Skeletal muscle satellite cell (primary cell): ENCODE measurements at regions not wholly inside any gene's neighbourhood (a gene's known extent, or its start where the extent isn't known, plus 50 kb on each side); places are given as distances from the start of the nearest gene placed in this dataset.

Source experiments
- H3K27me3 ChIP-seq: 2 replicates; pipeline ENCODE4 v1.7.0; 2013; ENCODE audit warnings: low read length; ENCODE audit not compliant: control insufficient read depth, insufficient read depth
- H3K36me3 ChIP-seq: 2 replicates; pipeline ENCODE4 v1.7.0; 2013; ENCODE audit warnings: mild to moderate bottlenecking, control low read depth, low read length; ENCODE audit not compliant: insufficient read depth
- H3K4me1 ChIP-seq: 2 replicates; pipeline ENCODE4 v1.7.0; 2013; ENCODE audit warnings: low read length; ENCODE audit not compliant: control insufficient read depth, insufficient read depth
- H3K4me2 ChIP-seq: 2 replicates; pipeline ENCODE4 v1.7.0; 2013; ENCODE audit warnings: mild to moderate bottlenecking, low read length
- H3K4me3 ChIP-seq: 2 replicates; pipeline ENCODE4 v1.7.0; 2013; ENCODE audit warnings: low read length
- H3K9ac ChIP-seq: 2 replicates; pipeline ENCODE4 v1.7.0; 2013; ENCODE audit warnings: mild to moderate bottlenecking, low read depth, low read length, moderate library complexity
- H3K9me3 ChIP-seq: replicated peaks from 2 replicates; pipeline ENCODE4 v1.7.0; 2013; ENCODE audit warnings: mild to moderate bottlenecking, control low read depth, low read length

DNA sequence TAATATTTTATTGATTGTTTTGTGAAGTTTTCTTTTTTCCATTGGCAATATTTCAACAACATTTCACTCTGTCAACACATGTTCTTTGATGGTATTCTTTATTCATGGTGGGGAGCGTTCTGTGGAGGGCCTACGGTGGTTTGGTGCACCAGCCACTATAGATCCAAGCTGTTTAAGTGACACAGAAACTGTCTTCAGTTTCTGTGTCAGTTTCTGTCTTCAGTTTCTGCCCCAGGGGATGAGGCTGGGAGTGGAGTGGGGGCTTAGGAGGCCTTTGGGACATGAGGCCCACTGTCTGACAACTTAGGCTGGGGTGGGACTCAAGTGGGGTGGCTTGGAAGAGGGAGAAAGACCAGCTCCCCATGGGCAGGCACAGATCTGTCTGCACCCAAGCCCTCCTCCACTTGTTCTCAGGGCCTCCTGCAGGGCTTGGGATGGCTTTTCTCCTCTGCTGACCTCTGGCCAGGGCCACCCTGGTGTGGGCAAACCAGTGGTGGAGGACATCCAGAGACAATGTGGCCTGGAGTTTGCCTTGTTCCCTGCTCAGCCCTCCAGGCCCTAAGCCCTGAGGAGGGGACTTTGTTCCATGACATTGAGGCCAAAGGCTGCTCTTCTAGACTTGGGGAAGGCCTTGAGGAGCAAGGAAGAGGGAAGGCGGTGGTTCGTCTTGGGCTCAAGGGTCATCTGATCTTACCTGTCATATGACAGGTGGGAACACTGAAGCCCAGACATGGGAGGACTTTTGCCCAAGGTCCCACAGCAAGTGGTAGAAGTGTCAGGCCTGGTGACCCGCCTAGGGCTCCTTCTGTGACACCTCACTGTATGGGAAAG, 60.3 kb upstream of the SMAD6 start:
- Histone ChIP-seq H3K4me2 (no peak overlapping the region), H3K27me3 (no peaks in the 10 kb centered on the region), H3K9ac (no peak overlapping the region), H3K4me1 (peaks cover 35% of the 10 kb centered on the region), H3K4me3 (no peak overlapping the region), H3K9me3 (no peaks in the 10 kb centered on the region), H3K36me3 (no peaks in the 10 kb centered on the region)

DNA sequence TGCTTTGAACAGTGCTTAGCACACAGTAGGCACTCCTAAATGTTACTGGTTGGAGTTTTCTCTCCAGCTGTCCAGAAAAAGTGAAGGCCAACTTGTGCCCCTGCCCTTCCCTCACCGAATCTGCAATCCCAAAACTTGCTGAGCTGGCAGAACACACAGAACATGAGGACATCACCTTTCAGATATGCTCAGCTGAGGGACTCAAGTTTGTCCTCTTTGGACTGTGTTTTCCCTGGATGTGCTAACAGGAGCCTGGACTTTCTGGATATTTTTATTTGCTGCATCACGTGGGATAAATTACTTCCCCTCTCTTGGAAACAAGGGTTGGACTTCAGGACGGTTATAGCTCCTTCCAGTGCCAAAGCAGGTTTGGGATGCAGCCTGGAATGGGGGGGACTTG, 59.5 kb upstream of the SMAD6 start:
- no peak overlapping the region for H3K9ac ChIP-seq
- H3K36me3 ChIP-seq: no peaks in the 10 kb centered on the region
- H3K4me3 ChIP-seq: no peak overlapping the region
- H3K9me3 ChIP-seq: no peaks in the 10 kb centered on the region
- H3K27me3 ChIP-seq: no peaks in the 10 kb centered on the region
- H3K4me2 ChIP-seq: no peak overlapping the region
- H3K4me1 ChIP-seq: peaks cover 43% of the 10 kb centered on the region

DNA sequence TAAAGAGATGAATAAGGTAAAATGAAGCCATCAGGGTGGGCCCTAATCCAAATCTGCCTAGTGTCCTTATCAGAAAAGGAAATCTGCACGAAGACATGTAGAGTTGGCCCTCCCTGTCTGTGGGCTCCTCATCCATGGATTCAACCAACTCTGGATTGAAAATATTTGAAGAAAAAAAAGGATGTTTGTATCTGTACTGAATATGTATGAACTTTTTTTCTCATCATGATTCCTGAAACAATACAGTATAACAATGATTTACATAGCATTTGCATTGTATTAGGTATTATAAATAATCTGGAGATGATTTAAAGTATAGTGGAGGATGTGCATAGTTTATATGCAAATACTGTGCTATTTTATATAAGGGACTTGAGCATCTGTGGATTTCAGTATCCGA, 59.0 kb upstream of the SMAD6 start:
- H3K4me1 ChIP-seq: peaks cover 45% of the 10 kb centered on the region
- no peak overlapping the region for H3K9ac ChIP-seq
- H3K27me3 ChIP-seq: no peaks in the 10 kb centered on the region
- H3K4me2 ChIP-seq: no peak overlapping the region
- H3K9me3 ChIP-seq: no peaks in the 10 kb centered on the region
- no peak overlapping the region for H3K4me3 ChIP-seq
- H3K36me3 ChIP-seq: no peaks in the 10 kb centered on the region

DNA sequence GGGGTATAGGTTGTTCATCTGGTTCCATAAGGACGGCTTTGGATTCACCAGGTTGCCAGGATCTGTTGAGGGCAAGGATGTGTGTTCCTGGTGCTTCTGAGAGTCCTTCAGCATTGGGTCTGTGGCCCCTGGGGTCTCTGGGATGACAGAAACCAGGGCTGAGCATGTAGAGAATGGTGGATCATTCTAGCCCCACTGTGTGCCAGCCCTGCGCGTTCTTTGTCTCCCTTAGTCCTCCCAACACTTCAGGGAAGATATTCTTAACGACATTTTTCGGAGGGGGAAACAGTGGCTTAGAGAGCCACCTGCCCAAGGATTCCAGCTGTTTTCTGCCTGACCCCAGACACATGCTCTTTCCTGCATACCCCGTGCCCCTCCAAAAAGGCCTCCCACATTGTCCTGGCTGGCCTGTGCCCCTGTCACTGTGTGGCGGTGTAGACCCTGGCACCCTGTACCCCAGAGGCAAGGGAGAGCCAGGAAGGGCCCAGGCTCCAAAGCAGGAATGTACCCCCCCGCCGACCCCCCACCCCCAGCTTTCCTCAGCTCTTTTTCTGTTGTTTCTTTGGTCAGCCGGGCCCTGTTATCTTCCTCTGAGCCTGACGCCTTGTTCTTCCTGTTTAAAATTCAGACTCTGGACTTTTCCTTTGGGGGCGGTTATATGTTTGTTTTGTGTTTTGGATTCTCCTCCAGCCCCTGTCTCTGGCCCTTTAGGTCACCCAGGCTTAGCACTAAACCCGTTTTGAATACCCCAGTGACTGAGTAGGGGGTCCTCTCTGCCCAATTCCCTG, 57.8 kb upstream of the SMAD6 start:
- Histone ChIP-seq H3K9ac (no peak overlapping the region), H3K36me3 (no peaks in the 10 kb centered on the region)

DNA sequence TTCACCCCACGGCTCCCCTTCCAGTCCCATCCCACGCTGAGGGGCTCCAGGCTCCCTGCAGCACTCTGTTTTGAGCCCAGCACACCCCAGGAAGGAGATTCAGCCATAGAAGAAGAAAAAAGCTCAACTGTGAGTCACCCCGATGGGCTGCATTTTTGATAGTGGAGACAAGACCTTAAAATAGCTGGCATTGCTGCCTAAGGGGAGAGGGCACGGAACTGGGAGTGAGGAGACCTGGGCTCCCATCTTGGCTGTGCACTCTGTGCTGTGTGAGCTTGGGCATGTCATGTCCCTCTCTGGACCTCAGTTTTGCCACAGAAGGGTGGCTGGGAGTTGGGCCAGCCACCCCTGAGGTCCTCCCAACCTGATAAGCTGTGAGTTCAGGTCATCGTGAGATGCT, 57.2 kb upstream of the SMAD6 start:
- Histone ChIP-seq H3K9ac (no peak overlapping the region), H3K4me1 (peaks cover 35% of the 10 kb centered on the region), H3K27me3 (no peaks in the 10 kb centered on the region), H3K4me2 (no peak overlapping the region), H3K9me3 (no peaks in the 10 kb centered on the region), H3K4me3 (no peak overlapping the region), H3K36me3 (no peaks in the 10 kb centered on the region)

More for the DNA sequence above, 57.8 kb upstream of the SMAD6 start:
- peaks cover 41% of the 10 kb centered on the region for H3K4me1 ChIP-seq
- H3K4me3 ChIP-seq: no peak overlapping the region
- no peak overlapping the region for H3K4me2 ChIP-seq
- H3K9me3 ChIP-seq: no peaks in the 10 kb centered on the region
- H3K27me3 ChIP-seq: no peaks in the 10 kb centered on the region

DNA sequence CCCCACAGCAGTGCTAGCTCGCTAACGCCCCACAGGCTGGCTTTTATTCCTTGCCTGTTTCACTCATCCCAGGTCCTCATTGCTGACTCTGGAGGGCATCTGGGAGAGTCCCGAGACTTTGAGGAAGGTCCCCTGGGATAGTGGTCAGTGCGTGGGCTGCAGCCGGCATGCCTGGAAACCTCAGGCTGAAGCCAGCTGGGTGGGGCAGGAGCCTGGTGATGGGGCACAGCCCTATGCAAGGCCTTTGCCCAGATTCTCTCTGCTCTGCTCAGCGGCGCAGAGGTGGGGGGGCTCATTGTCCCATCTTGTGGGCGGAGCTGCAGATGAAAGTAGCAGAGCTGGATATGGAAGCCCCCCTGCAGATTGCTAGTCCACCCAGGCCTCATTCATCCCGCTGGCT, 55.7 kb upstream of the SMAD6 start:
- Histone ChIP-seq H3K36me3 (no peaks in the 10 kb centered on the region), H3K9me3 (no peaks in the 10 kb centered on the region), H3K4me3 (no peak overlapping the region), H3K9ac (no peak overlapping the region), H3K27me3 (no peaks in the 10 kb centered on the region), H3K4me2 (peak overlapping the region; percentile 54), H3K4me1 (peaks cover 38% of the 10 kb centered on the region)

DNA sequence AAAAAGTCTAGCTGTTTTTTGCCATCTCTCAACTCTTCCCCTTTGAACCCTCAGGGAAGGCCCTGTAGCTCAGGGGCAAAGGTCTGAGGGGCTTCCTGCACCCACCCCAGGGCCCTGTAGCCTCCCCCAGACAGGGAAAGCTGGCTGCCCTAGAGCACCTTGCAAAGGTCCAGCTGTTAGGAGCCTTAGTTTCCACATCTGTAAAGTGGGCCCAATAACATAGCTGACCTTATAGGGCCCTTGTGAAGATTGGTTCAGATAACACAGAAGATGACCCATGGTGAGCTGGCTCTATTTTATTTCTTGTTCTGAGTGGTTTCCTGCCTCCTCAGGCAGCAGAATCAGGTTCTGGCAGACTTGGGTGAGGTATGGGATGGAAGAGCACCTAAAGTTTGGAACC, 55.2 kb upstream of the SMAD6 start:
- H3K27me3 ChIP-seq: no peaks in the 10 kb centered on the region
- peaks cover 38% of the 10 kb centered on the region for H3K4me1 ChIP-seq
- H3K36me3 ChIP-seq: no peaks in the 10 kb centered on the region
- peak overlapping the region; percentile 54 for H3K4me2 ChIP-seq
- H3K9me3 ChIP-seq: no peaks in the 10 kb centered on the region
- H3K9ac ChIP-seq: no peak overlapping the region
- no peak overlapping the region for H3K4me3 ChIP-seq

DNA sequence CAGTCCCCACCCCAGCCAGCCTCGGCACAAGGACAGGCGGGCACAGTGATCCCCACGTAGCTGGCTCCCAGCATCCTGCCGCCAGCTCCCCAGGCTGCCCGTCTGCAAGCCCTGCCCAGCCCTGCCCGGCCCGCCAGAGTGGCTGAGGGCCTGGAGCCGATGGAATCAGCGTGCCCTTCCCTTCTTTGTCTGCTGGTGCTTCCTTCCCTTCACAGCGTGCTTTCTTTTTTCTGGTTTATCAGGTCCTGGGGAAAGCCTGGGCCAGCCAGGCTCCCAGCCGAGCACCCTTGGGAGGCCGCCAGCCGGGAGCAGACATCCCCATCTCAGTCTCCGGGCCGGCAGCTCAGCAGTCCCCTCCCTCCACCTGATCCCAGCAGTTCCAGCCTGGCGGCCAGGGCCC, 54.7 kb upstream of the SMAD6 start:
- no peak overlapping the region for H3K4me3 ChIP-seq

DNA sequence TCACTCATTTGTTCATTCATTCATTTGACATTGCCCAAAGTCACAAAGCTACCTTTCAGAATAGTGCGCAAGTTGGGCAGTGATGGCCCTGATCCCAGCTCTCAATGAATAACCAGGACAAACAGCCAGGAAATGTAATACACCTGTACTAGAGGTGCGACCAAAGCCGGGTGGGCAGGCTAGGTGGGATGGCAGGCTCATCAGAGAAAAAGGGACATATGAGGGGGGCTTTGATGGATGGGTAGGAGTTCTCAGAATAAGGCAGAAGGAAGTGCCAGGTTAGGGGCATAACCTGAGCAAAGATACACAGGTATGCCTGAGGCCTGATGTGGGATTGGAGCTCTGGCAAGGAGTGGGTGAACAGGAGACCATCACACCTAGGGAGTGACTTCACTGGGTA, 53.4 kb upstream of the SMAD6 start:
- H3K9me3 ChIP-seq: no peaks in the 10 kb centered on the region
- H3K36me3 ChIP-seq: no peaks in the 10 kb centered on the region
- no peak overlapping the region for H3K9ac ChIP-seq
- H3K4me1 ChIP-seq: peaks cover 38% of the 10 kb centered on the region
- H3K4me2 ChIP-seq: no peak overlapping the region
- H3K27me3 ChIP-seq: no peaks in the 10 kb centered on the region
- no peak overlapping the region for H3K4me3 ChIP-seq

More for the DNA sequence above, 54.7 kb upstream of the SMAD6 start:
- no peaks in the 10 kb centered on the region for H3K9me3 ChIP-seq
- H3K9ac ChIP-seq: no peak overlapping the region
- peak overlapping the region; percentile 33 for H3K4me2 ChIP-seq
- H3K4me1 ChIP-seq: peaks cover 38% of the 10 kb centered on the region
- H3K27me3 ChIP-seq: no peaks in the 10 kb centered on the region
- no peaks in the 10 kb centered on the region for H3K36me3 ChIP-seq

DNA sequence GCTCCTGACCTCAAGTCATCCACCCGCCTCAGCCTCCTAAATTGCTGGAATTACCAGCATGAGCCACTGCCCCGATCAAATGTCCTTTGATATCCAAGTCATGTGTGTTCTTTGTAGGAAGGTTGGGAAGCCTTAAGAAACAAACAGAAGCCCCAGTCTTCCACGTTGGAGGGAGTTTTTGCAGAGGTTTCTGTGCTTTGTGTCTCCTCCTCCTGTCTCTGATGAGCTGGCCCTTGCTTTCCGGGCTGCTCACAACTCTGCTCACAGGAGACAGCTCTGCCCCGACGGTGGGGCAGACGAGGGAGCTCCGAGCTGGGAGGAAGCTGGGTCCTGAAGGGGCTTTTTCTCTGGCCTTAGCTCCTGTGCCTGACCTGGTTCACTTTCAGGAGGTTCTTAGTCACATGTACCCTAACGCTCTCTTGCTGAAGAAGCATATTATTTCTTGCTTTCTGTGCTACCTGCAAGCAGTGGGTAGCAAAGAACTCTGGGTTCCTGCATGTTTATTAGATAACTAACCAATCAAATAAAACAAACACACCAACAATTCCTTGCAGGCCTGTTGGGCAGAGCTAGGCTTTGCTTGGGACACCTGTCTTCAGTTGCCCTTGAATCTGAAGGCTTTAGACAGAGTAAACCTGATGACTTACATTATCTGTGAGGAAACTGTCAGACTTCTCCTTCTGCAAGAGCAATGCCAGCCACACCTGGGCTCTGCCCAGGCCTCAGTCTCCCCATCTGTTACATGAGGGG, 52.6 kb upstream of the SMAD6 start:
- H3K4me1 ChIP-seq: peaks cover 37% of the 10 kb centered on the region
- no peaks in the 10 kb centered on the region for H3K36me3 ChIP-seq
- H3K9ac ChIP-seq: no peak overlapping the region
- H3K4me2 ChIP-seq: no peak overlapping the region
- no peaks in the 10 kb centered on the region for H3K27me3 ChIP-seq
- no peak overlapping the region for H3K4me3 ChIP-seq
- no peaks in the 10 kb centered on the region for H3K9me3 ChIP-seq

DNA sequence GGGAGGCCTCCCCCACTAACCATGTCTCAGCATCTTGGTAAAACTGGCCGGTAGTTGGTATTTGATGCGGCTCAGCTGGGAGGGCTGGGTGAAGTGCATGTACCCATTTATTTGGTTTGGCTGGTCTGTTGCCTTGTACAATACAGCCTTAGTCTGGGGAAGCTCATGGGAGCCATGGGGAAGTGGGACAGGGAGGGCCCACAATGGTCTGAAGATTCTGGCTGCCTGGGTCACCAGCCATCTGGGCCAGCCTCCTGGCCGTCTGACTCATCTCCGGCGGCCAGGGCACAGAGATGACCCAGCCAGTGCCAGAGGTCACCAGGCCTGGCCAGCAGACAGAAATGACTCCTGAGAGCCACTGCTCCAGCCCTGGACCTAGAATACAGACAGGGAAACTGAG, 51.6 kb upstream of the SMAD6 start:
- H3K4me1 ChIP-seq: peaks cover 31% of the 10 kb centered on the region
- H3K4me2 ChIP-seq: no peak overlapping the region
- H3K9me3 ChIP-seq: no peaks in the 10 kb centered on the region

More for the DNA sequence above, 51.6 kb upstream of the SMAD6 start:
- no peaks in the 10 kb centered on the region for H3K27me3 ChIP-seq
- no peak overlapping the region for H3K9ac ChIP-seq
- no peak overlapping the region for H3K4me3 ChIP-seq
- no peaks in the 10 kb centered on the region for H3K36me3 ChIP-seq
